Gastrocnemius medialis (tissue), 4 donors: ENCODE measurements at regions not wholly inside any gene's neighbourhood (a gene's known extent, or its start where the extent isn't known, plus 50 kb on each side); places are given as distances from the start of the nearest gene placed in this dataset.

ENCODE experiments used
- CTCF ChIP-seq, 5 experiments: fragments of 450-650 bp in 3 of 5; fragments of 200-600 bp in 2 of 5; sonication (generic) in 2 of 5; IDR thresholded peaks in 4 of 5; conservative IDR thresholded peaks in 1 of 5; 1 replicate in 4 of 5; 2 replicates in 1 of 5; pipeline ENCODE4 v1.5.1; 2016 to 2019; ENCODE audit warnings: antibody characterized with exemption in 5 of 5, mild to moderate bottlenecking in 3 of 5, moderate library complexity in 3 of 5
- POLR2A ChIP-seq, 2 donors: fragments of 450-650 bp; IDR thresholded peaks; one replicate each; pipeline ENCODE4 v1.6.1; 2017; ENCODE audit warnings: antibody characterized with exemption in 2 of 2, mild to moderate bottlenecking in 2 of 2, moderate library complexity in 2 of 2

GRCh38 chr22:36083056-36083455 lies 54.4 kb upstream of the RBFOX2 start:
- TF ChIP-seq CTCF (IDR thresholded peaks at IDR 0.05 in 4 of 5, conservative IDR thresholded peaks at IDR 0.05 in 1 of 5) (no peak), POLR2A (IDR thresholded peaks at IDR 0.05) (no peak)
